NK-92 treated with Interleukin-12 subunit alpha and Interleukin-12 subunit beta, amount 100 ng/mL, for 24 hours (cell line): ENCODE measurements at regions not wholly inside any gene's neighbourhood (a gene's known extent, or its start where the extent isn't known, plus 50 kb on each side); places are given as distances from the start of the nearest gene placed in this dataset.

Experiments used
- DNase-seq: peaks from one replicate; lab custom pipeline; 2025; lab: John Stamatoyannopoulos, UW

- no peak for DNase-seq
These were observed 981.0 kb upstream of the FAT3 start for GRCh38 chr11:91243630-91244029.

- no peak for DNase-seq
These were observed 981.6 kb upstream of the FAT3 start for GRCh38 chr11:91243051-91243450.

- no peak for DNase-seq
These were observed 983.4 kb upstream of the FAT3 start for GRCh38 chr11:91241226-91241625.

DNA sequence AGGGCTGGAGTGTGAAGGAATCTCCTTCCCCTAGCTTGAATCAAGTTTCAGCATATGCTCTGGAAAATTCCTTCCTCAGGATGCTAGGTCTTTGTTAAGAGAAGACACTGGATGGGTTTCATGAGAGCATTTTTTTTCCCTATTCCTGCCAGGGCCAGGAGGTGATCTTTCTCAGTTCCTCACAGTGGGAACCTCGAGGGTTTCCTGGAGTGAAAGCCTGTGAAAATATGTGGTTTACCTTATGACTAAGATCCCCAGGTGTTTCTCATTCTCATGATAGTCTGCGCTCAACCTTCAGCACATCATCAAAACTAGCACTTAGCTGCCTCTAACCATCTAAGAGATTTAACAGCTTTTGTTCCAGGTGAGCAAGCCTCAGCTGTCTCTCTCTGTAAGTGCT, 985.3 kb upstream of the FAT3 start:
- no peak for DNase-seq

- no peak for DNase-seq
These were observed 993.4 kb upstream of the FAT3 start for GRCh38 chr11:91231226-91231625.

GRCh38 chr11:91230647-91231046, 994.0 kb upstream of the FAT3 start:
- DNase-seq: no peak

GRCh38 chr11:91222830-91223229, 1000.0 kb upstream of the CHORDC1 start:
- DNase-seq: no peak

DNA sequence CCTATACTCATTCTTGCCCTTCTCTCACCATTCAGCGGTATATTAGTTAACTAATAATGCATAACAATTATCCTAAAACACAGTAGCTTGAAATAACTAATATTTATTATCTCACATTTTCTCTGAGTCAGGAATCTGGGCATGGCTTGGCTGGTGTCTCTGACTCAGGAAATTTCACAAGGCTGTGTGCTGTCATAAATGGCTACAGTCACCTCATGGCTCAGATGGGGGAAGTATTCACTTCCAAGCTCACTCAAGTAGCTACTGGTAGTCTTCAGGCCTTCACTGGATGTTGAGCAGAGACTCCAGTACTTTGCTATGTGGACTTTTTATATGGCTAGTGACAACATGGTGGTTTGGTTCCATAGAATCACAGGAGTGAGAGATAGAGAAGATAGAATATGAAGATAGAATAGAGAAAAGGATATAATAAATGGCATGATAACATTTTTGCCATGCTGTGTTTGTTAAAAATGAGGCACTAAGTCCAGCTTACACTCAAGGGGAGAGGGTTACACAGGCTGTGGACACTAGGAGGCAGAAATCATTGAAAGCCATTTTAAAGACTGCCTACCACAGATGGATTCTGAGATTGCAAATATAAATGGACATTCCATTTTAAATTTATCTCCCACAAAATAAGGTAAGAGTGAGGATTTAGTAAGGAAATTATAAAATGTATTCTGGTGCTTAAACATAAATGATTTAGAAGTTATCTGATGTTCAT, 997.8 kb upstream of the CHORDC1 start:
- no peak for DNase-seq

- DNase-seq: no peak
These were observed 996.7 kb upstream of the CHORDC1 start for GRCh38 chr11:91219535-91219934.

DNA sequence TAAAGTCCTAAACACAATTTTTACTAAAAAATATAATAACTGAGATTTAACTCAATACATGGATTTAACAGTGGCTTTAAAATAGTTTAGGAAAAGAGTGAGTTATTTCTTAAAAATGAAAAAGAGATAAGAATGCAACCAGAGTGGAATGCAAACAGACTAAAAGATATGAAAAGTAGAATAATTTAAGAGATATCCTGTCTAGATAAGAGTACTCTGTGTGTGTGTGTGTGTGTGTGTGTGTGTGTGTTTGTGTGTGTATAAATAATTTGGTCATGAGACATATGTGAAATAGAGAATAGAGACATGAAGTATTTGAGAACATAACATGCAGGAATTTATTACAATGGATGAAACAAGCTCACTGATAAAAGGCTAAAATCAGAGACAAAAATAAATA, 986.9 kb upstream of the CHORDC1 start:
- DNase-seq: no peak

- DNase-seq: no peak
These were observed 986.5 kb upstream of the CHORDC1 start for GRCh38 chr11:91209306-91209705.

- no peak for DNase-seq
These were observed 977.0 kb upstream of the CHORDC1 start for GRCh38 chr11:91199866-91200265.

DNA sequence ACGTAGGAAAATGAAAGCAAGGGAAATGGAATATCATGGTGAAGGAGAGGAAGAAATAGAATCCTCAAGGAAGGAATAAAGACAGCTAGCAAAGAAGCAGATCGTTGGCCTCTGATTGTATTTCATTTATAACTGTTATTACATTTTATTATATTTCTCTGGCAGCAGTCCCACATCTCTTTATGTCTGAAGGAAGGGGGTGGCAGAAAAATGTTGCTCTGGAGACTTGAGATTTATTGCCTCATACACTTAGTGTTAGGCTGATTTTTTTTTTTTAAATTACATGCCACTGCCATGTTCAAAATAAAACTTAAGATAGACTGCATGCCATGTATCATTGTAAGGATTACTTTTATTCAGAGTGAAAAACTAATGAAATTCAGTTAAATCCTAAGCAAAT, 971.7 kb upstream of the CHORDC1 start:
- DNase-seq: no peak

- DNase-seq: no peak
These were observed 965.6 kb upstream of the CHORDC1 start for GRCh38 chr11:91188484-91188883.

GRCh38 chr11:91187314-91187713, 964.5 kb upstream of the CHORDC1 start:
- DNase-seq: no peak

DNA sequence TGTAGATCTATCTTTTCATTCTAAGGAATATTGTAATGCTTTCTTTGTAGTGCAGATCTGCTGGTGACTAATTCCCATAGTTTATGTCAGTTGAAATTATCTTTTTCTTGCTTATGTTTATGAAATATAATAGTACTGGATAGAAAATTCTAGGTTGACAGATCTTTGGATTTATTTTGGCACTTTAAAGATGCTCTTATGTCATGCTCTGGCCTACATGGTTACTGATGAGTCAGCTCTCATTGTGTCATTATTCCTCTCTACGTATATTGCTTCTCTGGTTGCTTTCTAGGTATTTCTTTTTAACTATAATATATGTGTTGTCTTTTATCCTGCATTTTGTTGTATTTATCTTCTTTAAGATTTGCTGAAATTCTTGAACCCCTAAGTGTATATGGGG, 955.5 kb upstream of the CHORDC1 start:
- DNase-seq: no peak

GRCh38 chr11:91174734-91175133, 951.9 kb upstream of the CHORDC1 start:
- DNase-seq: no peak

DNA sequence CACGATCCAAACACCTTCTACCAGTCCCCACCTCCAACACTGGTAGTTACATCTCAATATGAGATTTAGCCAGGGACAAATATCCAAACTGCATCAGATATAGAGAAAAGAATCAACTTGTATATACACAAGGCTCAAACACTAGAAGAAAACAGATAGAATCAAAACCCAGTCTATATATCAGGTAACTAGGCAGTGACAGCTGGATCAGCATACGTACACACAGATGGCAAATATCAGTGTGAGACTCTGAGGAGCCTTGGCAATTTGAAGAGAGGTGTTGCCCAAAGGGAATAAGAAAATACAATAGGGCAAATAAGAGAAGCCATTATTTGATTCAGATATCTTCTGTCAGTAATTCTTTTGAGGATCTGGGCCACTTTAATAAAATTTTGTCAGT, 951.3 kb upstream of the CHORDC1 start:
- DNase-seq: no peak

- DNase-seq: no peak
These were observed 950.9 kb upstream of the CHORDC1 start for GRCh38 chr11:91173701-91174100.

- no peak for DNase-seq
These were observed 947.9 kb upstream of the CHORDC1 start for GRCh38 chr11:91170711-91171110.

DNA sequence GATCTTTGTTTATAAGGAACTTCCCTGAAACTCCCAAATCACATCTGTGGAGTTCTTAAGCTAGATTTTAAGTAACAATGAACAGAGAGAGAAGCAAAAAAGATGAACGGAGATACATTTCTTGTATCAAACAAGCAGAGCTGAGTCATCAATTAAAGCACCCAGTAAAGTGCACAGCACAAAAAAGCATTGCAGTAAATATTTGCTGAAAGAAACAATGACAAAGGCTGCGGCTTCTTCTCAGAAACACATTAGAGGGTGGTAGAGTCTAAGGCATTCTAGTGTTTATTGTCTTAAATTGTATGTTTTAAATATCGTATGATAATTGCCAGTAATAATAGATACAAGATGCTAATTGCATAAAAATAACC, 941.6 kb upstream of the CHORDC1 start:
- no peak for DNase-seq

DNA sequence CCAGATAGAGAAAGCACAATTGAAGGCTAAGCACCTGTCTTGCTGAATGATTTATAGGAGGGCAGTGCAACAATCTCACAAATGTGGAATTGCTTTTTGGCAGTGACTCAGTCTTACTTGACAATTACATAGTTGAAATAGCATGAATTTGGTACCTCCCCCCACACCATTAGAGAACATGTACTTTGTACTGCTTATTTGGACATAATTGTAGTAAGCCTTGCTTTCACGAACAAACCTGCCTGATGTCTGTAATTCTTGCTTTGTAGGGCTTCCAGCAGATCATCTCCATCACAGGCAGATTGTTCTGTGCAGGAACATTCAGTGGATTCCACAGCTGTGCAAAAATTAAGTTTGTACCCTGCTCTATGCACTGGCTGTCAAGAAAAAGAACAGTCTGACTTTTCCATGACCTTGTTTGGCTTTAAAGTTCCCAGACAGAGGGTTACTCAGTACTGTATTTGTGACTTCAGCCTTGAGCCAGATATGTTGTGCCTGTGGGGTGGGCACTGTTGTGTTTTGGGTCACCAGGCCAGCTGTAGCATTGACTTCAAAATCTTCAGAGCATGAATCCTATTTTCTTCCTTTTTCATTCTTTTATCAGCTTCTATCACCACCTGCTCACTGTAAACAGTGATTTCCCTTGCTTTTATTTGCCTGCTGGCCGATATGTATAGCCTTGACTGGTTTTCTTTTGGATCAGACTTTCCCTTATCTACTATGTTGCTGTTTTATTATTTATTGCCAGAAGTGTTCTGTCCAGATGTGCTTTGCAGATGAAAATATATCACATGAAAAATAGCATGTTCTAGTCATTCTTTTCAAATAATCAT, 941.0 kb upstream of the CHORDC1 start:
- no peak for DNase-seq

- no peak for DNase-seq
These were observed 937.8 kb upstream of the CHORDC1 start for GRCh38 chr11:91160661-91161060.
